Heart left ventricle (tissue), 13 donors: ENCODE measurements at regions not wholly inside any gene's neighbourhood (a gene's known extent, or its start where the extent isn't known, plus 50 kb on each side); places are given as distances from the start of the nearest gene placed in this dataset.

Experiments used
- POLR2A ChIP-seq, 2 donors: fragments of 450-650 bp; IDR thresholded peaks; one replicate each; pipeline ENCODE4 v1.6.1; 2017; ENCODE audit warnings: antibody characterized with exemption in 2 of 2, mild to moderate bottlenecking in 2 of 2, moderate library complexity in 2 of 2
- TF ChIP-seq, protein P1 (sequence below), 12 donors: fragments of 200-600 bp; sonication (generic) in 4 of 12; IDR thresholded peaks; one replicate each; pipeline versions ENCODE4 v1.5.0 to v1.8.0; 2018 to 2022; ENCODE audit warnings: antibody characterized with exemption in 12 of 12, mild to moderate bottlenecking in 5 of 12
- donor health status: ischemic (EF 13 %, LVEDD 7.1; RV severe dilation, severe dysfunction).
- donor health status: DM: no; HTN: yes; CAD: no.
- donor health status: DM: no; HTN: no; CAD: no.
- donor health status: ischemic (EF 25% LVEDD 6.9; RV normal size, moderate dysfunction).
- donor health status: ischemic (EF 25% LVEDD 5.7; RV mildly dilated, moderate dysfunction).
- donor health status: ischemic (EF 35%, LVEDD 5.7; RV mildly dilated, moderate dysfunction).
- donor health status: nonischemic (EF 11% LVEDD 7.7; RV severe dilation, severe dysfunction).
- donor health status: DM: yes; HTN: yes; CAD: no.
- donor health status: PGD.
- donor health status: ischemic (EF 29% LVEDD 5.4; RV normal size, mild dysfunction).
- donor health status: nonischemic (EF 23%, LVEDD 6.1; RV moderate dilation, normal function).

DNA sequence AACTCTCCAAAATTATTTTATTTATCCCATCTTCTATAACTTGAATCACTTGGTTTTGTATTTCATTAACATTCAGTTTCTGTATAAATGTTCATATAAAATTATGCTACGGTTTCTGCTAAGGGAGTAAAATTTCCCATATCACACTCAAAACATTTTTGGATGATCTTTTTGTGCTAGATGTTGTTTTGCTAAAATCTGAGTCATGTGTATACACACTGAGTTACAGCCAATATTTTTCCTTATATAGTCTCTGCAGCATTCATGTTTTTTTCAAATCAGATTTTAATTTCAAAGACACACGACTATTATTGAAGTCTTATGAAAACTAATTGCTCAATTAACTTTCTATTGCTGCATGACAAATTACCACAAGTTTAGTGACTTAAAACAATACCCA, 54.3 kb upstream of the SLC2A12 start:
- TF ChIP-seq, protein P1, sequence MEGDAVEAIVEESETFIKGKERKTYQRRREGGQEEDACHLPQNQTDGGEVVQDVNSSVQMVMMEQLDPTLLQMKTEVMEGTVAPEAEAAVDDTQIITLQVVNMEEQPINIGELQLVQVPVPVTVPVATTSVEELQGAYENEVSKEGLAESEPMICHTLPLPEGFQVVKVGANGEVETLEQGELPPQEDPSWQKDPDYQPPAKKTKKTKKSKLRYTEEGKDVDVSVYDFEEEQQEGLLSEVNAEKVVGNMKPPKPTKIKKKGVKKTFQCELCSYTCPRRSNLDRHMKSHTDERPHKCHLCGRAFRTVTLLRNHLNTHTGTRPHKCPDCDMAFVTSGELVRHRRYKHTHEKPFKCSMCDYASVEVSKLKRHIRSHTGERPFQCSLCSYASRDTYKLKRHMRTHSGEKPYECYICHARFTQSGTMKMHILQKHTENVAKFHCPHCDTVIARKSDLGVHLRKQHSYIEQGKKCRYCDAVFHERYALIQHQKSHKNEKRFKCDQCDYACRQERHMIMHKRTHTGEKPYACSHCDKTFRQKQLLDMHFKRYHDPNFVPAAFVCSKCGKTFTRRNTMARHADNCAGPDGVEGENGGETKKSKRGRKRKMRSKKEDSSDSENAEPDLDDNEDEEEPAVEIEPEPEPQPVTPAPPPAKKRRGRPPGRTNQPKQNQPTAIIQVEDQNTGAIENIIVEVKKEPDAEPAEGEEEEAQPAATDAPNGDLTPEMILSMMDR (IDR thresholded peaks at IDR 0.05), result no peak
- TF ChIP-seq POLR2A (IDR thresholded peaks at IDR 0.05), result no peak
